Heart left ventricle (tissue), 16 donors: ENCODE measurements at regions not wholly inside any gene's neighbourhood (a gene's known extent, or its start where the extent isn't known, plus 50 kb on each side); places are given as distances from the start of the nearest gene placed in this dataset.

Source experiments
- ATAC-seq, 4 donors: fragments of 200-7000 bp; cut with Tn5 transposase; one replicate each; pipeline ENCODE4 v1.9.1; 2020 to 2022; ENCODE audit warnings: moderate library complexity in 4 of 4, mild to moderate bottlenecking in 3 of 4, moderate number of reproducible peaks in 1 of 4
- DNase-seq, 5 donors: peaks; one replicate each; pipeline ENCODE4 v3.0.0-alpha.2; 2020
- H3K27ac ChIP-seq, 12 donors: fragments of 200-600 bp; sonication (generic) in 4 of 12; one replicate each; pipeline versions ENCODE4 v1.5.0 to v1.8.0; 2016 to 2022; ENCODE audit warnings: mild to moderate bottlenecking in 2 of 12
- H3K27me3 ChIP-seq, 9 donors: fragments of 200-600 bp; sonication (generic) in 2 of 9; one replicate each; pipeline versions ENCODE4 v1.5.1 to v1.8.0; 2016 to 2022; ENCODE audit warnings: mild to moderate bottlenecking in 3 of 9
- H3K36me3 ChIP-seq, 9 donors: fragments of 200-600 bp; sonication (generic) in 2 of 9; one replicate each; pipeline versions ENCODE4 v1.5.0 to v1.8.0; 2018 to 2022; ENCODE audit warnings: mild to moderate bottlenecking in 2 of 9
- H3K4me1 ChIP-seq, 12 donors: fragments of 200-600 bp; sonication (generic) in 4 of 12; one replicate each; pipeline versions ENCODE4 v1.5.0 to v1.8.0; 2016 to 2022; ENCODE audit warnings: mild to moderate bottlenecking in 3 of 12
- H3K4me3 ChIP-seq, 12 donors: fragments of 200-600 bp; sonication (generic) in 4 of 12; one replicate each; pipeline versions ENCODE4 v1.5.0 to v1.8.0; 2017 to 2022; ENCODE audit warnings: mild to moderate bottlenecking in 9 of 12, moderate library complexity in 4 of 12
- H3K9me3 ChIP-seq, 12 donors: fragments of 200-600 bp; sonication (generic) in 4 of 12; one replicate each; pipeline versions ENCODE4 v1.5.0 to v1.8.0; 2016 to 2022; ENCODE audit warnings: mild to moderate bottlenecking in 1 of 12
- POLR2A ChIP-seq, 2 donors: fragments of 450-650 bp; IDR thresholded peaks; one replicate each; pipeline ENCODE4 v1.6.1; 2017; ENCODE audit warnings: antibody characterized with exemption in 2 of 2, mild to moderate bottlenecking in 2 of 2, moderate library complexity in 2 of 2
- whole genome bisulfite sequencing, 4 donors: extraction: QIAGEN DNeasy Blood & Tissue Kit in 2 of 4; methylation state at CpG; one replicate each; pipeline versions ENCODE4 v1.1.5 to v1.1.7; 2013 to 2018; 5-methylcytosine and 5-hydroxymethylcytosine counted together
- intact Hi-C, 10 donors: fragments of 100-400 bp; cut with DNase I; formaldehyde crosslinking; loops; one replicate each; pipeline versions ENCODE4 v1.11.1 to v1.14.2; 2022
- TF ChIP-seq, protein P1 (sequence below), 12 donors: fragments of 200-600 bp; sonication (generic) in 4 of 12; IDR thresholded peaks; one replicate each; pipeline versions ENCODE4 v1.5.0 to v1.8.0; 2018 to 2022; ENCODE audit warnings: antibody characterized with exemption in 12 of 12, mild to moderate bottlenecking in 5 of 12
- donor health status: ischemic (EF 13 %, LVEDD 7.1; RV severe dilation, severe dysfunction).
- donor health status: healthy with polysubstance abuse.
- donor health status: DM: no; HTN: yes; CAD: no.
- donor health status: DM: no; HTN: no; CAD: no.
- donor health status: ischemic (EF 25% LVEDD 6.9; RV normal size, moderate dysfunction).
- donor health status: ischemic (EF 25% LVEDD 5.7; RV mildly dilated, moderate dysfunction).
- donor health status: healthy.
- donor health status: DM: yes; HTN: yes; CAD: no.
- donor health status: ischemic (EF 35%, LVEDD 5.7; RV mildly dilated, moderate dysfunction).
- donor health status: nonischemic (EF 11% LVEDD 7.7; RV severe dilation, severe dysfunction).
- donor health status: DM: yes; HTN: yes; CAD: no.
- donor health status: PGD.
- donor health status: ischemic (EF 29% LVEDD 5.4; RV normal size, mild dysfunction).
- donor health status: nonischemic (EF 23%, LVEDD 6.1; RV moderate dilation, normal function).

DNA sequence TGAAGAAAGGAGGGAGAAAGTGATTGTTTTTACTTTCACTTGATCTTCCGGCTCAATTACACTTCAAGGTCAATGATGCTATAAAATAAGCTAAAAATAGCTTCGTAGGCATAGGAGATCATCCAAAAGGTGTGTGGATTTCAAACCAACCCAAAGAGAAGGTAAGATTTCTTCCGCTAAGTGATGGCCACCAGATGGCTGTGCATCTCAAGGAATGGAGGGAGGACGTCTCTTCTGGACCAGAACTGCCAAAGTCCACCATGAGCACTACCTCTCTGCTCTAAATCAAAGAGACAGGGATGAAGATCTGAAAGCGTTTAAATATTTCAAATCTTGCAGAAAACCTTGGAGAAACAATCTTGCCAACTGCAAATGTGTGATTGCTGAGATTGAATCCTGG, 199.1 kb upstream of the ZPLD1 start:
- intact Hi-C loops = loop anchor here in 1 of 10 donors (5.0 kb wide), 1 partner anchor 297 kb away; no protein-coding TSS in a partner anchor
- ATAC-seq = peak in 1 of 4 donors; percentile 55
- H3K36me3 ChIP-seq = no peaks in the 10 kb centered on the region
- H3K4me3 ChIP-seq = no peak overlapping the region
- no peaks in the 10 kb centered on the region for H3K9me3 ChIP-seq
- H3K4me1 ChIP-seq = peaks cover 0 to 4% (median 0%) of the 10 kb centered on the region in 12 donors
- H3K27ac ChIP-seq = no peak overlapping the region
- DNase-seq = no peak
- H3K27me3 ChIP-seq = no peaks in the 10 kb centered on the region
- WGBS, 4 donors = 46 to 79% (median 72%) methylated on average over 5 of the region's 5 CpGs
- TF ChIP-seq, protein P1, sequence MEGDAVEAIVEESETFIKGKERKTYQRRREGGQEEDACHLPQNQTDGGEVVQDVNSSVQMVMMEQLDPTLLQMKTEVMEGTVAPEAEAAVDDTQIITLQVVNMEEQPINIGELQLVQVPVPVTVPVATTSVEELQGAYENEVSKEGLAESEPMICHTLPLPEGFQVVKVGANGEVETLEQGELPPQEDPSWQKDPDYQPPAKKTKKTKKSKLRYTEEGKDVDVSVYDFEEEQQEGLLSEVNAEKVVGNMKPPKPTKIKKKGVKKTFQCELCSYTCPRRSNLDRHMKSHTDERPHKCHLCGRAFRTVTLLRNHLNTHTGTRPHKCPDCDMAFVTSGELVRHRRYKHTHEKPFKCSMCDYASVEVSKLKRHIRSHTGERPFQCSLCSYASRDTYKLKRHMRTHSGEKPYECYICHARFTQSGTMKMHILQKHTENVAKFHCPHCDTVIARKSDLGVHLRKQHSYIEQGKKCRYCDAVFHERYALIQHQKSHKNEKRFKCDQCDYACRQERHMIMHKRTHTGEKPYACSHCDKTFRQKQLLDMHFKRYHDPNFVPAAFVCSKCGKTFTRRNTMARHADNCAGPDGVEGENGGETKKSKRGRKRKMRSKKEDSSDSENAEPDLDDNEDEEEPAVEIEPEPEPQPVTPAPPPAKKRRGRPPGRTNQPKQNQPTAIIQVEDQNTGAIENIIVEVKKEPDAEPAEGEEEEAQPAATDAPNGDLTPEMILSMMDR (IDR thresholded peaks at IDR 0.05) = peak in 7 of 12 donors; percentile 9 to 73 (median 28)
- TF ChIP-seq POLR2A (IDR thresholded peaks at IDR 0.05) = no peak

DNA sequence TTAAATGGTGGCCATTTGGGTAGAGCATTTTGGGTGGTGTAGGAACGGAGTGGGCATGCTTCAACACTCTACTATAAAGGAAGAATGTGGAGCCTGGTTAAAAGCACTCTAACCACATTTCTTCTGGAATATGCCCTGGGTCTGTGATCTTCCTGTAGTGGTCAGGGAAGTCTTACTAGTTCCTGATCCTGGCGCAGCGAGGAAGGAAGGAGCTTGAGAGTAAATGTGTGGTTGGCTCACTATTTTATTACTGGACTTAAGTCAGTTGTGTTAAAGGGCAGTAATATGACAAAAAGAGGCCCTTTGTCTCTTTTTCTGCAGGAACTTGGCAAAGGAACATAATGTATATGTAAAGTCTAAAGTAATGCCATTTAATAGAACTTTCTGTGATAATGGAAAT, 197.6 kb upstream of the ZPLD1 start:
- TF ChIP-seq, protein P1 (IDR thresholded peaks at IDR 0.05) = no peak
- no peak for TF ChIP-seq POLR2A (IDR thresholded peaks at IDR 0.05)
- no peak overlapping the region for H3K4me3 ChIP-seq
- no peaks in the 10 kb centered on the region for H3K9me3 ChIP-seq
- no peak for DNase-seq
- 82 to 91% (median 86%) methylated on average over 3 of the region's 3 CpGs for WGBS, 4 donors
- ATAC-seq = no peak
- no peaks in the 10 kb centered on the region for H3K27me3 ChIP-seq
- H3K36me3 ChIP-seq = no peaks in the 10 kb centered on the region
- H3K27ac ChIP-seq = no peak overlapping the region
- peaks cover 0 to 4% (median 0%) of the 10 kb centered on the region in 12 donors for H3K4me1 ChIP-seq
- intact Hi-C loops = loop anchor here in 1 of 10 donors (5.0 kb wide), 1 partner anchor 295 kb away; no protein-coding TSS in a partner anchor

DNA sequence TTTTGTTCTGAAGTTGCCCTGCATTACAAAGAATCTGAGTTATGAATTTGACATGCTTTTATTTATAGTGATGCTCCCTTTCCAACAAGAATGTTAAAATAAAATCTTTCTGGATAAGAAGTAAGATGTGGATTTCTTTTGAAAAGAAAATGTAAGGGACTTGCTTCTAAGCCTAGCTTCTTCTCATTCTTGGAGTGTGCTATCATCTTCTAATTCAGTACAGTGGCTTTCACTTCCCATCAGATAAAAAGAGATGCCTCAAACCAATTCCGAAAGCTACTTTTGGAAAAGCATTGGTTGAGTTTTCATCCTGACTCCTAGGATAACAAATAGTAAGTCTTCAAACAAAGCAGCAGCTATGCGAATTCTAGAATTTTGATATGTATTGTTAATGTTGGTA, 197.0 kb upstream of the ZPLD1 start:
- Histone ChIP-seq H3K27me3 (no peaks in the 10 kb centered on the region), H3K36me3 (no peaks in the 10 kb centered on the region), H3K9me3 (no peaks in the 10 kb centered on the region), H3K27ac (no peak overlapping the region), H3K4me3 (no peak overlapping the region), H3K4me1 (peaks cover 0 to 4% (median 0%) of the 10 kb centered on the region in 12 donors)
- DNase-seq (no peak), ATAC-seq (no peak)
- TF ChIP-seq, protein P1 (IDR thresholded peaks at IDR 0.05) = no peak
- TF ChIP-seq POLR2A (IDR thresholded peaks at IDR 0.05) = no peak
- intact Hi-C loops = loop anchor here in 1 of 10 donors (5.0 kb wide), 1 partner anchor 294 kb away; no protein-coding TSS in a partner anchor
- WGBS, 4 donors = 55 to 68% (median 63%) methylated on average over 2 of the region's 2 CpGs

DNA sequence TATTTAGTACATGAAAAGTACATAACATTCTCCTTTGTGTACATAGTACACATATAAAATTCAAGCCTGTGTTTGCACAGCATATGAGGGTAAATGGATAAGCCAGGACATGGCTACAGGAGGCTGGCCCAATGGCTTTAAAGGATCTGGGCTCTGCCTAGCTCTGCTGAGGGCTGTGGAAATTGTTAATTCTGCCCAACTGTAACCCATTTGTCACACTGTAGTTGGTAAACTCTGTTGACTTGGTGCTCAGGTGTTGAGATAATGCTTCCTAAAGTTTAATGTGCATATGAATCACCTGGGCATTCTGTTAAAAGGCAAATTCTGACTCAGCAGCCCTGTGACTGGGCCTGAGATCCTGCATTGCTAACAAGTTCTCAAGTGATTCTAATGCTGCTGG, 196.5 kb upstream of the ZPLD1 start:
- Histone ChIP-seq H3K9me3 (no peaks in the 10 kb centered on the region), H3K36me3 (no peaks in the 10 kb centered on the region), H3K4me1 (peaks cover 0 to 4% (median 0%) of the 10 kb centered on the region in 12 donors), H3K27ac (no peak overlapping the region), H3K27me3 (no peaks in the 10 kb centered on the region), H3K4me3 (no peak overlapping the region)
- TF ChIP-seq, protein P1 (IDR thresholded peaks at IDR 0.05) = no peak
- no peak for TF ChIP-seq POLR2A (IDR thresholded peaks at IDR 0.05)
- DNase-seq = no peak
- intact Hi-C loops = loop anchor here in 1 of 10 donors (5.0 kb wide), 1 partner anchor 294 kb away; no protein-coding TSS in a partner anchor
- no peak for ATAC-seq
